Nephron progenitor cell (in vitro differentiated cells): ENCODE measurements at regions not wholly inside any gene's neighbourhood (a gene's known extent, or its start where the extent isn't known, plus 50 kb on each side); places are given as distances from the start of the nearest gene placed in this dataset.

Source experiments
- DNase-seq: peaks from one replicate; pipeline ENCODE4 v3.0.0; 2021
- H3K27ac Mint-ChIP-seq: 2 replicates; pipeline ENCODE4 v1.8.0; 2021; ENCODE audit warnings: mild to moderate bottlenecking, moderate library complexity, mixed read lengths
- H3K27me3 Mint-ChIP-seq: 2 replicates; pipeline ENCODE4 v1.8.0; 2021; ENCODE audit warnings: mild to moderate bottlenecking, low read depth, mixed read lengths; ENCODE audit not compliant: poor library complexity
- H3K36me3 Mint-ChIP-seq: 2 replicates; pipeline ENCODE4 v1.8.0; 2021; ENCODE audit warnings: low read depth, mixed read lengths
- H3K4me1 Mint-ChIP-seq: 2 replicates; pipeline ENCODE4 v1.8.0; 2021; ENCODE audit warnings: mixed read lengths
- H3K4me3 Mint-ChIP-seq: 2 replicates; pipeline ENCODE4 v1.8.0; 2021; ENCODE audit warnings: mild to moderate bottlenecking, moderate library complexity, mixed read lengths
- H3K9me3 Mint-ChIP-seq: 2 replicates; pipeline ENCODE4 v1.8.0; 2021; ENCODE audit warnings: mild to moderate bottlenecking, moderate library complexity, mixed read lengths
- CTCF ChIP-seq: fragments of 200-600 bp; sonication (generic); IDR thresholded peaks from 2 replicates; pipeline ENCODE4 v1.5.0; 2021; ENCODE audit warnings: antibody characterized with exemption

- Mint-ChIP-seq H3K27ac (no peak overlapping the region), H3K36me3 (no peaks in the 10 kb centered on the region), H3K27me3 (peaks cover 3% of the 10 kb centered on the region), H3K4me3 (no peak overlapping the region), H3K9me3 (no peaks in the 10 kb centered on the region), H3K4me1 (no peaks in the 10 kb centered on the region)
- DNase-seq = no peak
- no peak for TF ChIP-seq CTCF
These were observed 210.8 kb upstream of the CTNNB1 start for GRCh38 chr3:40988468-40988867.

- no peaks in the 10 kb centered on the region for H3K9me3 Mint-ChIP-seq
- no peaks in the 10 kb centered on the region for H3K4me1 Mint-ChIP-seq
- TF ChIP-seq CTCF = no peak
- no peak for DNase-seq
- peaks cover 5% of the 10 kb centered on the region for H3K27me3 Mint-ChIP-seq
- H3K36me3 Mint-ChIP-seq = no peaks in the 10 kb centered on the region
- no peak overlapping the region for H3K27ac Mint-ChIP-seq
- no peak overlapping the region for H3K4me3 Mint-ChIP-seq
These were observed 209.9 kb upstream of the CTNNB1 start for GRCh38 chr3:40989141-40990061.

- peaks cover 5% of the 10 kb centered on the region for H3K27me3 Mint-ChIP-seq
- DNase-seq = no peak
- no peak for TF ChIP-seq CTCF
- no peak overlapping the region for H3K27ac Mint-ChIP-seq
- H3K4me3 Mint-ChIP-seq = no peak overlapping the region
- H3K36me3 Mint-ChIP-seq = no peaks in the 10 kb centered on the region
- no peaks in the 10 kb centered on the region for H3K4me1 Mint-ChIP-seq
- no peaks in the 10 kb centered on the region for H3K9me3 Mint-ChIP-seq
These were observed 209.2 kb upstream of the CTNNB1 start for GRCh38 chr3:40990062-40990456.

GRCh38 chr3:40992023-40992422, 207.3 kb upstream of the CTNNB1 start:
- Mint-ChIP-seq H3K27ac (no peak overlapping the region), H3K9me3 (no peaks in the 10 kb centered on the region), H3K36me3 (no peaks in the 10 kb centered on the region), H3K4me1 (peaks cover 11% of the 10 kb centered on the region), H3K4me3 (no peak overlapping the region), H3K27me3 (peaks cover 5% of the 10 kb centered on the region)
- TF ChIP-seq CTCF = no peak
- DNase-seq = no peak

- Mint-ChIP-seq H3K36me3 (no peaks in the 10 kb centered on the region), H3K27ac (no peak overlapping the region)
These were observed 204.7 kb upstream of the CTNNB1 start for GRCh38 chr3:40994611-40995010.

More at GRCh38 chr3:40994611-40995010, 204.7 kb upstream of the CTNNB1 start:
- Mint-ChIP-seq H3K27me3 (peaks cover 5% of the 10 kb centered on the region), H3K4me1 (peaks cover 32% of the 10 kb centered on the region), H3K9me3 (no peaks in the 10 kb centered on the region), H3K4me3 (no peak overlapping the region)
- no peak for DNase-seq
- no peak for TF ChIP-seq CTCF
